C4-2B (cell line): ENCODE measurements at regions not wholly inside any gene's neighbourhood (a gene's known extent, or its start where the extent isn't known, plus 50 kb on each side); places are given as distances from the start of the nearest gene placed in this dataset.

ENCODE experiments used
- H3K27ac ChIP-seq: fragments of 450-650 bp; 2 replicates; pipeline ENCODE4 v1.5.1; 2017
- CTCF ChIP-seq: fragments of 450-650 bp; conservative IDR thresholded peaks from 2 replicates; pipeline ENCODE4 v1.5.1; 2017; ENCODE audit warnings: mild to moderate bottlenecking
- ZFX ChIP-seq: fragments of 450-650 bp; IDR thresholded peaks from 2 replicates; pipeline ENCODE4 v1.6.1; 2017

DNA sequence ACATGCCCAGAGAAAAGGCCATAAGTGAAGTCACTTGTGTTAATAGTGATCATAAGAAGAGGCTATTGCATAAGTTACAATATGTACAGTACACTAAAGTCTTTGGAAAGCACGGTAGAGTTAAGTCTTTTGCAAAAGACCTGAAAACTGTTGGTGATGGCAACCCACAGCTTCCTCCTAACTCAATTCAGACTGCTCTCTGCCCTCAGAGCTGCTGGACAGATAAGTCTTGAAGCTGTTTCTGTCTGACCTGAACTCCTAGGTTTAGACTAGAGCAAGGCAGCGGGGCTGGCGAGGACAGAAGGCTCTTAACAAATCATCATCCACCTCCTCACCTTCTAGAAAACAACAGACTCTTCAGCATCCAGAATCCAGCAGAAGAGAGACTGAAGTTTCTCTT is 125.4 kb downstream of the CD24 start:
- H3K27ac ChIP-seq: no peak overlapping the region
- no peak for TF ChIP-seq CTCF
- no peak for TF ChIP-seq ZFX

- no peak overlapping the region for H3K27ac ChIP-seq
- TF ChIP-seq CTCF (no peak), ZFX (no peak)
Observed at GRCh38 chr6:106847116-106847515, 127.4 kb downstream of the CD24 start.

GRCh38 chr6:106844930-106845329 is 129.6 kb downstream of the CD24 start:
- H3K27ac ChIP-seq: no peak overlapping the region
- TF ChIP-seq CTCF (no peak), ZFX (no peak)

DNA sequence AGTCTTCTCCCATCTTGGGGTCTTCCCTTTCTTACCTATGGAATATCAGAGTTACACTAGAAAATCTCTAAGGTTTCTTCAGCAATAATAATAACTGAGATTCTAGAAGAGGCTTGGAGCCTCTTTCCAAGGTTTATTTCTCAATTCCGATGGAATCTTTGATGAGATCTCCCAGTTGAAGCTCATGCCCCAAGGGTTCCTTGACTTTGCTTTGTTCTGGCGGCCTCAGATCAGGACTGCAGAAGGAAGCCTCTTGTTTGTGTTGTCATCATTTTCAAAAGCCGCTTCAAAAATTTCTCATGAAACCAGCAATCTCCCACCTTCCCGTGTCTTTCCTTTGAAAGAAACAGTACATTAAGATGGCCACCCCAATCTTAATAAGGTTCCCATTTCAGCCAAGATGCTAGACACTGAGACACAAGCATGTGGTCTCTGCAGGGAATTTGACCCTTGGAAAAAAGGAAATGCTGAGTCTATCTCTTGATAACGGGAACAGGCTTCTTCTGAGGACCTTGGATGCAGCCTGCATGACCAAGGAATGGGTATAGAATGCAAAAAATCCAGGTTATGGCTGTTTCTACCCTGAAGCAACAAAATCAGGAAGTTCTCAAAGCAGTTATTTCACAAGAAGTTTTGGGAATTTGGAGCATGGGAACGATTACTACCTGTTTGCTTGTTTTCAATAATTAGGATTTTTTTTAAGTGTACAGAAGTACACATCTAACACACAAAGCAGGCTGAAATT is 141.6 kb downstream of the CD24 start:
- no peak overlapping the region for H3K27ac ChIP-seq
- TF ChIP-seq CTCF (no peak), ZFX (no peak)

DNA sequence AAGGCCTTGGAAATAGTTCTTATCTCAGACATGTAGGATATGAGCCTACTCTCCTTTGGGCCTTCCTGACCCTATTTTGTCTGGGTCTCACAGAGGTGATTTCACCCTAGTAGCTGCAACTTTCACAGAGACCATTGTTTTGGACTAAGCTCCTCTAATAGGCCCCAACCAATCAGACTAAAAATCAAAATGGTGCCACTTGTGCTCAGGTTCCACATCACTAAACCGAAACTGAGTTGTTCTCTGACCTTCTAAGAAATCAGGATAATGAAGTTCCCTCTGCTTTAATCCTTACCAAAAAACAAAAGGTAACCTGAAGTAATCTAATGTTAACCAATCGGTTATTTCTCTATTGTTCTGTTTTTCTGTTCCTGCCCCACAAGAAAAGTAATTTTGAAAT is 143.6 kb downstream of the CD24 start:
- H3K27ac ChIP-seq: no peak overlapping the region
- TF ChIP-seq CTCF (no peak), ZFX (no peak)

GRCh38 chr6:106829451-106829850 is 145.1 kb downstream of the CD24 start:
- TF ChIP-seq ZFX: no peak
- H3K27ac ChIP-seq: no peak overlapping the region

GRCh38 chr6:106827081-106827480 is 147.4 kb downstream of the CD24 start:
- H3K27ac ChIP-seq: no peak overlapping the region
- TF ChIP-seq CTCF (no peak), ZFX (no peak)

- TF ChIP-seq ZFX: no peak
- TF ChIP-seq CTCF: no peak
- no peak overlapping the region for H3K27ac ChIP-seq
Observed at GRCh38 chr6:106825156-106825555, 149.4 kb downstream of the CD24 start.
